ENCODE measurements at regions not wholly inside any gene's neighbourhood (a gene's known extent, or its start where the extent isn't known, plus 50 kb on each side); places are given as distances from the start of the nearest gene placed in this dataset.

DNA sequence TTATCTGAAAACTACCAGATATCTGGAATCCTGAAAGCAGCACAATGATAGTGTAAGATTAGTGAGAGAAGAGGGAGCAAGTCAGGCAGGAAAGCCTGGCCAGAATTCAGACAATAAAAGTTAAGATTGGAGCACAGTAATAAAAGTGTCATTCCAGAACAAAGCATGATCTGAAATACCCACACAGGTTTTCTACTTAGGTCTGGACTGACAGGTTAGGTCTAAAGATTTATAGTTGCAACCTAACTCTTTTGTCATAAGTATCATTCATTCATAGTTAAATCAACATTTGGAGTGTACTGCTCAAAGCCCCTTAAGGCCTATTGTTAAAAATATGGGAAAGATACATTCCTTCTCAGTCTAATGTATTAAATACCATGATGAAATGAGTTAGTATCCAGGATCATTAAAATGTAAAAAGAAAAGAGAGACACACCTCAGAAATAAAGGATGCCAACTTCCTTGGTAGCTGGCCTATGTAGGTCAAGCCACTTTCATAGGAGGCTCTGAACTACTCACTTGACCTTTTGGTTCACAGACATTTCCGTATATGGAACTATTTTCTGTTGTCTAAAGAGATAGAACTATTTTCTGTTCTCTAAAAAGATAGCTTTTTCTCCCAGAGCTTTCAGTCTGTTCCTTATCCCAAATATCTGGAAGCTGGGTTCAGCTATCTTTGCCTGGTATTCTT is 105.2 kb downstream of the FAS start (continued):
- TF ChIP-seq EZH2 (IDR thresholded peaks at IDR 0.05) (no peak), JUND (IDR thresholded peaks at IDR 0.05) (no peak), ZNF274 (IDR thresholded peaks at IDR 0.05; ENCODE audit: low read depth, low read length) (no peak), YY1 (IDR thresholded peaks at IDR 0.05; ENCODE audit: extremely low read depth, insufficient replicate concordance, low read depth, low read length) (no peak), SP1 (IDR thresholded peaks at IDR 0.05; ENCODE audit: low read depth) (no peak), SIN3A (IDR thresholded peaks at IDR 0.05; ENCODE audit: low read depth) (no peak), TCF7L2 (IDR thresholded peaks at IDR 0.05; ENCODE audit: borderline replicate concordance, extremely low read depth, insufficient read depth, insufficient read length) (no peak)
- TF ChIP-seq, protein P1, sequence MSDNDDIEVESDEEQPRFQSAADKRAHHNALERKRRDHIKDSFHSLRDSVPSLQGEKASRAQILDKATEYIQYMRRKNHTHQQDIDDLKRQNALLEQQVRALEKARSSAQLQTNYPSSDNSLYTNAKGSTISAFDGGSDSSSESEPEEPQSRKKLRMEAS (IDR thresholded peaks at IDR 0.05): no peak

DNA sequence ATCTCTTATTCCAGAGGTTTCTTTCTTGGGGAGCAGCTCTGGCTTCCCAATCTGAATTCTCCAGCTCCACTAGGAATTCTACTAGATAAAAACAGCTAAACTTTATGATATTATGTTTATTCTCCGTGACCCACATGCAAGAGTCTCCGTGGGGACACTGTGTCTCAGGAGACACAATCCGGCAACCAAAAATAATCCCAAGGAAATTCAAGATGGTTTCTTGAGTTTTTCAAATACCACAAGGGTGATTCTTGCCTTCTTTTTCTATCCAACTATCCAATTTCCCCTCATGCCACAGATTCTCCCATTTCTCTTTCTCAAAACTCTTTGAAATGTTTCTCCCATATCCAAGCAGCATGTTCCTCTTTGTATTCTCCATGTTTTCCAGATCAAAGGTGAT is 103.1 kb downstream of the FAS start:
- DNase-seq (ENCODE audit: low read depth, low spot score): no peak
- Histone ChIP-seq H3K9ac (ENCODE audit: low read length) (no peak overlapping the region), H3K4me3 (replicated peaks in 1 of 2; ENCODE audit: low read depth in 1 of 2, low read length in 2 of 2) (no peak overlapping the region), H3K9me3 (ENCODE audit: control insufficient read depth in 1 of 2, insufficient read depth in 1 of 2, low read depth in 1 of 2, low read length in 2 of 2) (no peaks in the 10 kb centered on the region), H3K9me2 (ENCODE audit: insufficient read depth) (no peaks in the 10 kb centered on the region), H3K79me2 (ENCODE audit: insufficient read depth, low read length) (no peaks in the 10 kb centered on the region), H2AFZ (ENCODE audit: low read depth, low read length, poor library complexity, severe bottlenecking) (no peak overlapping the region), H3K27ac (ENCODE audit: low read depth, low read length) (no peak overlapping the region), H4K20me1 (ENCODE audit: insufficient read depth) (no peaks in the 10 kb centered on the region), H3K4me1 (ENCODE audit: control insufficient read depth in 1 of 2, insufficient read depth in 2 of 2, low read length in 2 of 2) (no peaks in the 10 kb centered on the region), H3K4me2 (ENCODE audit: low read length) (no peak overlapping the region), H3K36me3 (ENCODE audit: control insufficient read depth in 1 of 2, insufficient read depth in 2 of 2, low read length in 2 of 2) (no peaks in the 10 kb centered on the region), H3K27me3 (ENCODE audit: insufficient read depth, low read length) (no peaks in the 10 kb centered on the region)
- no TSS peak for BruUV-seq (replicated peaks)
- POLR2A ChIA-PET: no interaction called here
- no peak for TF ChIP-seq EZH2 (IDR thresholded peaks at IDR 0.05)
- TF ChIP-seq, protein P2, sequence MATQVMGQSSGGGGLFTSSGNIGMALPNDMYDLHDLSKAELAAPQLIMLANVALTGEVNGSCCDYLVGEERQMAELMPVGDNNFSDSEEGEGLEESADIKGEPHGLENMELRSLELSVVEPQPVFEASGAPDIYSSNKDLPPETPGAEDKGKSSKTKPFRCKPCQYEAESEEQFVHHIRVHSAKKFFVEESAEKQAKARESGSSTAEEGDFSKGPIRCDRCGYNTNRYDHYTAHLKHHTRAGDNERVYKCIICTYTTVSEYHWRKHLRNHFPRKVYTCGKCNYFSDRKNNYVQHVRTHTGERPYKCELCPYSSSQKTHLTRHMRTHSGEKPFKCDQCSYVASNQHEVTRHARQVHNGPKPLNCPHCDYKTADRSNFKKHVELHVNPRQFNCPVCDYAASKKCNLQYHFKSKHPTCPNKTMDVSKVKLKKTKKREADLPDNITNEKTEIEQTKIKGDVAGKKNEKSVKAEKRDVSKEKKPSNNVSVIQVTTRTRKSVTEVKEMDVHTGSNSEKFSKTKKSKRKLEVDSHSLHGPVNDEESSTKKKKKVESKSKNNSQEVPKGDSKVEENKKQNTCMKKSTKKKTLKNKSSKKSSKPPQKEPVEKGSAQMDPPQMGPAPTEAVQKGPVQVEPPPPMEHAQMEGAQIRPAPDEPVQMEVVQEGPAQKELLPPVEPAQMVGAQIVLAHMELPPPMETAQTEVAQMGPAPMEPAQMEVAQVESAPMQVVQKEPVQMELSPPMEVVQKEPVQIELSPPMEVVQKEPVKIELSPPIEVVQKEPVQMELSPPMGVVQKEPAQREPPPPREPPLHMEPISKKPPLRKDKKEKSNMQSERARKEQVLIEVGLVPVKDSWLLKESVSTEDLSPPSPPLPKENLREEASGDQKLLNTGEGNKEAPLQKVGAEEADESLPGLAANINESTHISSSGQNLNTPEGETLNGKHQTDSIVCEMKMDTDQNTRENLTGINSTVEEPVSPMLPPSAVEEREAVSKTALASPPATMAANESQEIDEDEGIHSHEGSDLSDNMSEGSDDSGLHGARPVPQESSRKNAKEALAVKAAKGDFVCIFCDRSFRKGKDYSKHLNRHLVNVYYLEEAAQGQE (IDR thresholded peaks at IDR 0.05; ENCODE audit: low read depth): no peak
- no peak for TF ChIP-seq SRF (IDR thresholded peaks at IDR 0.05; ENCODE audit: low read depth)
- TF ChIP-seq, protein P3, sequence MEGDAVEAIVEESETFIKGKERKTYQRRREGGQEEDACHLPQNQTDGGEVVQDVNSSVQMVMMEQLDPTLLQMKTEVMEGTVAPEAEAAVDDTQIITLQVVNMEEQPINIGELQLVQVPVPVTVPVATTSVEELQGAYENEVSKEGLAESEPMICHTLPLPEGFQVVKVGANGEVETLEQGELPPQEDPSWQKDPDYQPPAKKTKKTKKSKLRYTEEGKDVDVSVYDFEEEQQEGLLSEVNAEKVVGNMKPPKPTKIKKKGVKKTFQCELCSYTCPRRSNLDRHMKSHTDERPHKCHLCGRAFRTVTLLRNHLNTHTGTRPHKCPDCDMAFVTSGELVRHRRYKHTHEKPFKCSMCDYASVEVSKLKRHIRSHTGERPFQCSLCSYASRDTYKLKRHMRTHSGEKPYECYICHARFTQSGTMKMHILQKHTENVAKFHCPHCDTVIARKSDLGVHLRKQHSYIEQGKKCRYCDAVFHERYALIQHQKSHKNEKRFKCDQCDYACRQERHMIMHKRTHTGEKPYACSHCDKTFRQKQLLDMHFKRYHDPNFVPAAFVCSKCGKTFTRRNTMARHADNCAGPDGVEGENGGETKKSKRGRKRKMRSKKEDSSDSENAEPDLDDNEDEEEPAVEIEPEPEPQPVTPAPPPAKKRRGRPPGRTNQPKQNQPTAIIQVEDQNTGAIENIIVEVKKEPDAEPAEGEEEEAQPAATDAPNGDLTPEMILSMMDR (IDR thresholded peaks at IDR 0.05 in 2 of 3, conservative IDR thresholded peaks at IDR 0.05 in 1 of 3; ENCODE audit: borderline replicate concordance in 1 of 3, insufficient read depth in 1 of 3, low read depth in 2 of 3, low read length in 2 of 3): no peak
- RAD21 ChIA-PET (ENCODE audit: low non-redundant PET in 1 of 2, low total read pairs in 2 of 2, uncharacterized antibody in 2 of 2, unreplicated experiment in 2 of 2): no interaction called here
- CTCF ChIA-PET: no interaction called here
- intact Hi-C loops (cut with micrococcal nuclease): no loop called here
- no peak for ATAC-seq
